ENCODE measurements at regions not wholly inside any gene's neighbourhood (a gene's known extent, or its start where the extent isn't known, plus 50 kb on each side); places are given as distances from the start of the nearest gene placed in this dataset.

DNA sequence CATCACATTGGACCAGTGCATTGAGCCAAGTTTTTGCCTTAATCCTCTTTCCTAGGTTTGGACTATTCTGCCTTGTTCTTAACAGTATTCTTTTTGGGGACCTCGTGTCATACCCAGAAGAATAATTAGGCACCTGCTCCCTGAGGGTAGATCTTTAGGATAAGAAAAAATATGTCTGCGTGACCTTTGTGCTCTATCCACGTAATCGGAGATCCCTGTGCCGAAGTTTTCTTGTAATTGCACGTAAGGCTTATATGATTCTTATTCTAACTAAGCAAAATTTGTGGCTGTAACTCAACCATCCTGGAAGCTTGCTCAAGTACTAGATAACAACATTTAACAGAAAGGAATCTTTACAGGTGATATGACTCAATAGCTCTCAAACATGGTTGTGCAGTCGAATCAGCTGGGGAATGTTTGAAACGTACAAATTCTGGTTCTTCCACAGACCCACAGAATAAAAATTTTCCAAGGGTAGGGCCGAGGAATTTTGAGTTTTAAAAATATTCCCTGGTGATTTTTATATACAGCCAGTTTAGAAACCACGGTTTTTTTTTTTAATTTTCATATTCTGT, 344.3 kb downstream of the GBA3 start:
- TF ChIP-seq POLR2A (IDR thresholded peaks at IDR 0.05), result no peak
- no peak for TF ChIP-seq CTCF (IDR thresholded peaks at IDR 0.05)
